ENCODE measurements at regions not wholly inside any gene's neighbourhood (a gene's known extent, or its start where the extent isn't known, plus 50 kb on each side); places are given as distances from the start of the nearest gene placed in this dataset.

- no peak for ATAC-seq
Observed at GRCh38 chr16:9682320-9682719, 499.9 kb downstream of the GRIN2A start.

GRCh38 chr16:9683677-9684076 is 498.6 kb downstream of the GRIN2A start:
- no peak for ATAC-seq
- DNase-seq = no peak
- peaks cover 4% of the 10 kb centered on the region for H3K9me3 Mint-ChIP-seq
- H3K4me1 Mint-ChIP-seq = no peaks in the 10 kb centered on the region
- H3K27ac Mint-ChIP-seq = no peak overlapping the region
- no peak overlapping the region for H3K4me3 Mint-ChIP-seq
- H3K27me3 Mint-ChIP-seq = no peaks in the 10 kb centered on the region
- H3K36me3 Mint-ChIP-seq (ENCODE audit: low read depth) = no peaks in the 10 kb centered on the region

More at GRCh38 chr16:9682320-9682719, 499.9 kb downstream of the GRIN2A start:
- Mint-ChIP-seq H3K36me3 (ENCODE audit: low read depth) (no peaks in the 10 kb centered on the region), H3K4me3 (no peak overlapping the region), H3K27me3 (no peaks in the 10 kb centered on the region), H3K9me3 (peaks cover 4% of the 10 kb centered on the region), H3K27ac (no peak overlapping the region), H3K4me1 (no peaks in the 10 kb centered on the region)
- DNase-seq = no peak

GRCh38 chr16:9687737-9688319 is 494.4 kb downstream of the GRIN2A start:
- Mint-ChIP-seq H3K4me3 (no peak overlapping the region), H3K27ac (no peak overlapping the region), H3K4me1 (no peaks in the 10 kb centered on the region), H3K36me3 (ENCODE audit: low read depth) (no peaks in the 10 kb centered on the region), H3K9me3 (peaks cover 4% of the 10 kb centered on the region), H3K27me3 (peaks cover 2% of the 10 kb centered on the region)
- DNase-seq = no peak
- no peak for ATAC-seq

- DNase-seq (no peak), ATAC-seq (no peak)
- H3K9me3 Mint-ChIP-seq = no peaks in the 10 kb centered on the region
- no peak overlapping the region for H3K27ac Mint-ChIP-seq
- no peaks in the 10 kb centered on the region for H3K4me1 Mint-ChIP-seq
- no peak overlapping the region for H3K4me3 Mint-ChIP-seq
- H3K27me3 Mint-ChIP-seq = peaks cover 6% of the 10 kb centered on the region
- no peaks in the 10 kb centered on the region for H3K36me3 Mint-ChIP-seq (ENCODE audit: low read depth)
Observed at GRCh38 chr16:9689597-9689996, 492.6 kb downstream of the GRIN2A start.

- ATAC-seq (no peak), DNase-seq (no peak)
- no peaks in the 10 kb centered on the region for H3K4me1 Mint-ChIP-seq
- no peaks in the 10 kb centered on the region for H3K9me3 Mint-ChIP-seq
- no peak overlapping the region for H3K4me3 Mint-ChIP-seq
- H3K36me3 Mint-ChIP-seq (ENCODE audit: low read depth) = no peaks in the 10 kb centered on the region
- H3K27me3 Mint-ChIP-seq = peaks cover 4% of the 10 kb centered on the region
- no peak overlapping the region for H3K27ac Mint-ChIP-seq
Observed at GRCh38 chr16:9695152-9695551, 487.1 kb downstream of the GRIN2A start.
